Left renal cortex interstitium (tissue), 4 donors: ENCODE measurements at regions not wholly inside any gene's neighbourhood (a gene's known extent, or its start where the extent isn't known, plus 50 kb on each side); places are given as distances from the start of the nearest gene placed in this dataset.
"Not testable (repeated sequence)": the region's sequence is repeated elsewhere in the genome, so short reads cannot be mapped to it uniquely, and the experiment has no call there.

Experiments
- DNase-seq, 4 donors: peaks; one replicate each; pipeline ENCODE4 v3.0.0-alpha.2; 2013; ENCODE audit warnings: low read depth in 4 of 4, low spot score in 2 of 4, missing footprints in 1 of 4

DNA sequence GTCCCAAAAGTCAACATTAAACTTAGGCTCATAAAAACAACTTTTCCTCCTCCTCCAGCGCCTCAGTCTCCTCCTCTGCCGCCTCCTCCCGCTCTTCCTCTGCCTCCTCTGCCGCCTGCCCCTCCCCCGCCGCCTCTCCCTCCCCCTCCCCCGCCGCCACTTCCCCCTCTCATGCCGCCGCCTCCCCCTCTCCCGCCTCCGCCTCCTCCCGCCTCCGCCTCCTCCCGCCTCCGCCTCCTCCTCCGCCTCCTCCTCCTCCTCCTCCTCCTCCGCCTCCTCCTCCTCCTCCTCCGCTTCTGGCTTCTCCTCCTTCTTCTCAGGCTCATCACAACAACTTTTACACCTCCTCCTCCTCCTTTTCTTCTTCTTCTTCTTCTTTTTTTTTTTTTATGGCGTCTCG, 599.9 kb downstream of the TMEM182 start:
- no peak for DNase-seq

DNA sequence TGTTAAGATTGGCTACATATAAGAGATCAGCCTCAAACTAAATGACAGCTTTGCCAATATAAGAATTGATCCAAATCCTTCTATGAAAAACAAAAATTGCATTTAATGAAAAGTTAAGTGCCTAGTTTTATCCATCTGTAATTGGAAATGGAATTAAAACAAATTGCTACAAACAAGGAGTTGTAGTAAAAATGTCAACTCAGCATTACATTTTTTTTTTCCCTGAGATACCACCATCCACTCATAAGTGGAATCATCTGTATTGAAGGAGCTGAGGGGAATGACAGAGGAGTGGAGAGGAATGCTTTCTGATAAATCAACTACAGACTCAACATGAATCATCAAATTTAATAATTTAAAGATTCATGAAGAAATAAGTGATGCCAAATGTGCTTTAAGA, 601.8 kb downstream of the TMEM182 start:
- DNase-seq: no peak

DNA sequence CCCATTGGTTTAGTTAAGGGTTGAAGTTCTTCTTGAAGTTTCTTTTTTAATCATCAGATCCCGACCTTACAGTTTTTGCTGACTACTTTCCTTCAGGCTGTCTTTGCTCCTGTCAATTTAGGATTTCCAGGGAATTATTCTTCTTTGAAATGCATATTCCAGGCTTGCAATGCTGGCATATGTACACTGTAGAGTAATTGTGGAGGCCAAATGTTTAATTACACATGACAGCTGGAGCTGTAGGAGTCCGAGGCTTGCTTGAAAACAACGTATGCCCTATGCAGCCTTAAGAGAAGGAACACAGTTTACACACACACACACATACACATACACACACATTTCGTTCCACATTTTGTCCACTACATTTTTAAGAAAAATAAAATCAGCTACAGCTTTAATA, 602.3 kb downstream of the TMEM182 start:
- no peak for DNase-seq

DNA sequence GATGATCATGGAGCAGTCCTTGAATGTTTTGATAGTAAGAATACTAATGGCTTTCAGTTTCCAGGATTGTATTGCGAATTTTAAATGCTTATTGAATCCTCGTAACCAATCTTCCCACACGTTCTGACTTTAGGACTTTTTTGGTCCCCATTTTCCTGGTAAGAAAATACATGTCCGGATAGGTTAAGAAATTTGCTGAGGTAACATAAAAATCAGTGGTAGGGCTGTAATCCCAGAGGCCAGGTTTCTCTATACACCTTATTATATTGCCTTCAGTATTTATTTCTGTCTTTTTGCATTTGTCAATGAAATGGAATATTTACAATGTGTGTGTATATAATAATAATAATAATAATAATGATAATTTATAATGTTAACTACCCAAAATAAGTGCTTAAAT, 603.2 kb downstream of the TMEM182 start:
- no peak for DNase-seq

GRCh38 chr2:103367877-103368276, 606.0 kb downstream of the TMEM182 start:
- DNase-seq: no peak

DNA sequence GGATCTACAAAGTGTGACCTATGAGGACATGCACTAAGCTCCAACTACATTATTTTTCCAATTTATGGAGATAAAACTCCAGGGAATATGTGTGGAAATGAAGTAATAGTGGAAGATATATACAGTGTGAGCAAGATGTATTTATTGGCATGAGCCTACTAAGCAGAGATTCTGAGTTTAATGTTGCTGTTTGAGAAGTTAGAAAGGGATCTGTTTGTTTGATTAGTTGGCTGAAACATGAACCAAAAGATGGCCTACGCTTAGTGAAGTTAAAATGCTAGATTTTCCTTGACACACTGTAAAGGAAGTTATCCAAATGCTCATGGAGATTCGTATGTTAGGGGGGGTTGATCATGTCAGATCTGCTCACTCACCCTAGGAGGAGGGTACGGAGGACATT, 621.7 kb downstream of the TMEM182 start:
- DNase-seq: no peak

- no peak for DNase-seq
Measured at GRCh38 chr2:103386872-103387271, 625.0 kb downstream of the TMEM182 start.

- DNase-seq: no peak
Measured at GRCh38 chr2:103387888-103388287, 626.1 kb downstream of the TMEM182 start.

DNA sequence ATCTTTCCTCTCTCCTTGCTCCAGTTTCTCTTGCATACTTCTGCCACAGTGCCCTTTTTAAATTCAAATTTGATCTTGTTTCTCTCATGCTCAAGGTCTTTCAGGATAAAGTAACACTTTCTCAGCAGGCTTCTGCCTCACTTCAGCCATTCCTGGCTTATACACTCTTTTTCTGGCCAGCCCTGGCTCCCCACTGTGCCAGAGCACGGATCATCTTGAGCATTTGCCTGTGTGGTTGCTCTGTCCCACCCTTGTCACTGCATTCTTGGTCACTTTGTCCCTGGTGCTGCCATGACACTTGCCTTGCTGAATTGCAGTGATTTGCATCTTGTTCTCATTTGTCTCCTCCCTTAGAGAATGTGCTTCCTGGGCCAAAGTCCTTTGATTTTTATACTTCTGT, 634.3 kb downstream of the TMEM182 start:
- DNase-seq: no peak

- peak in 2 of 4 donors; percentile 11 to 41 for DNase-seq
Measured at GRCh38 chr2:103401621-103402020, 639.8 kb downstream of the TMEM182 start.

DNA sequence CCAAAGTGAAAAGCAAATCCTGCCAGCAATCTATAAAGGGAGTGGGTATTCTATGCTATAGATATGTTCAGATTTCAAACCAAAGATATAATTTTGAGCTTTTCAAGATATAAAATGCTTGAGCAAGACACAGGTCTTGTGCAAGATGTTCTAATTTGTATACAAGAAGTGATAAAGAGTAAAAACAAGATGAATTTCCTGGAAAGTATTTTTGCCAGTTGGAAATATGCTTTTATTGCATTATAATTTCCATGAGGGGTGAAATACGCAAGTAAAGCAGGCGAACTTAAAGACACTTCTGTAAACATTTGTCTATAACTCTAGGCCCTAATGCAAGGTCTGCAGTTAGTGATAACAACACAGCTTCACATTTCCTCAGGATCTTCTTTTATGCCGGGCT, 640.5 kb downstream of the TMEM182 start:
- DNase-seq: no peak

GRCh38 chr2:103402944-103403343, 641.1 kb downstream of the TMEM182 start:
- no peak for DNase-seq

DNA sequence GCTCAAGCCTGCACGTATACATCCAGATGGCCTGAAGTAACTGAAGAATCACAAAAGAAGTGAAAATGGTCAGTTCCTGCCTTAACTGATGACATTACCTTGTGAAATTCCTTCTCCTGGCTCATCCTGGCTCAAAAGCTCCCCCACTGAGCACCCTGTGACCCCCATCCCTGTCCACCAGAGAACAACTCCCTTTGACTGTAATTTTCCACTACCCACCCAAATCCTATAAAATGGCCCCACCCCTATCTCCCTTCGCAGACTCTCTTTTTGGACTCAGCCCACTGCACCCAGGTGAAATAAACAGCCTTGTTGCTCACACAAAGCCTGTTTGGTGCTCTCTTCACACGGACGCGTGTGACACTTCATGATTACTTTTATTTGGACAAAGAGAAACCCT, 641.6 kb downstream of the TMEM182 start:
- not testable (repeated sequence) for DNase-seq

GRCh38 chr2:103410221-103410620, 648.4 kb downstream of the TMEM182 start:
- DNase-seq: no peak

GRCh38 chr2:103419506-103419905, 657.7 kb downstream of the TMEM182 start:
- DNase-seq: no peak

DNA sequence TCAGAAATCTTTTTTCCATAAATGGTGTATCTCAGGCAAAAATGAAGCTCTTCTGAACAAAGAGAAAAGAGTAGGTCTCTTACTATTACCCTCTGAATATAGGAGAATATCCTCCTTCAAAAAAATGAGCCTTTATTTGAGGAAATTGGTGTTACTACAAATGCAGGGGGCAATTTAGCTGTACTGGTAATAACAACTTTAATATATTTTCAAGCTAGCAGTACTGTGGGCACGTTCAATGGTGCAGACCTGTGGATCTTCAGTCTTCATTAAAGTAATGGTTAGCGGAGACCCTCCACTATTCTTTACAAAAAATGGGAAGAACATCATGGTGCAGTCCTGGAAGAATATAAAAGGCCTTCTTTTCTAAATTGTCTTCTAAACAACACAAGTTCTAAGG, 661.3 kb downstream of the TMEM182 start:
- DNase-seq: no peak

GRCh38 chr2:103427567-103427966, 665.7 kb downstream of the TMEM182 start:
- DNase-seq: no peak

DNA sequence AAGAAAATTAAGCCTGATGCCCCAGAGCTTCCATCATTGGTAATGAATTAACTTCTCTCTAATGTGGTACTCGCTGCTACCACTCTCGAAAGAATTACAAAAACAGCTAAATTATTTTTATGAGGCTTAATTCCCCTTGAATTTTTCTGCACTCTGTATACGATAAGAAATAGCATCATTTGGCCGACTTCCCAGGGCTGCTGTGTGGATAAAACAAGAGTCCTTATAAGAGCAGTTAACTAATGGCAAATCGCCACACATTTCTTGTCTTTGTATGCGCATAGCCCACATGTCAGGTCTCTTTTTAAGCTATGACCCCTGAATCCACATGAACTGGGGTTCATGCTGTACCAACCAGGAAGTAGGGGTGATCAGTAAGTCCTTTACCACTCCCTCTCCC, 668.4 kb downstream of the TMEM182 start:
- no peak for DNase-seq

DNA sequence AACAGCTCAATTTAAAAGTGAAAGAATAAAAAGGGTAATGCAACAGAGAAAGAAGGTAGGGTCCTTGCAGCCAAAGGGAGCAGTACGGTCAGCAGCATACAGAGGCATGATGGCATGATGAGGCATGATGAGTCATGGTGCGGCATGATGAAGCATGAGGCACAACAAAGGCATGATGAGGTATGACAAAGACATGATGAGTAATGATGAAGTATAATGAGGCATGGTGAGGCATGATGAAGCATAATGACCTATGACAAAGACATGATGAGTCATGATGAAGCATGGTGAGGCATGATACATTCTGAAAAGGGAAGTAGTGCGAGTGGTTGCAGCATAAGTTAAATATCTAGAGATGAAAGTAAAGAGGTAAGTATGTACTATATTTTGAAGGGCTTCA, 673.2 kb downstream of the TMEM182 start:
- no peak for DNase-seq

- no peak for DNase-seq
Measured at GRCh38 chr2:103437161-103437560, 675.3 kb downstream of the TMEM182 start.

DNA sequence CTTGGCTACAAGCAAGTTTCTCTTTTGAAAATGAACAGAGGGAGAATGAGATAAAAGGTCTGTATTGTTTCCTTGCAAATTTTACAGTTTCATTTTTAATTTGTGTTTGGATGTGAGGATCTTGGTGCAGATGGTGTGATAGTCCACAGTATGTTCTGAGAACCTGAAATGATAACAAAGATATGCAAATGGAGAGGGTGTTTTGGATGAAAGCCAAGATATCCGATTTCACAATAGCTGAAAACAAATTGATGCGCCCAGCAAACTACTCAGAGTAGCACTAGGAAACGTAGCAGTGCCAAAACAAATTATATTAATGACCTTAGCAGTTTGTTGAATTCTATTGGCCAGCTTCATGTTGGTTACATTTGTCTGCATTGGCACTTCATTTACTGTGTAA, 683.5 kb downstream of the TMEM182 start:
- no peak for DNase-seq

DNA sequence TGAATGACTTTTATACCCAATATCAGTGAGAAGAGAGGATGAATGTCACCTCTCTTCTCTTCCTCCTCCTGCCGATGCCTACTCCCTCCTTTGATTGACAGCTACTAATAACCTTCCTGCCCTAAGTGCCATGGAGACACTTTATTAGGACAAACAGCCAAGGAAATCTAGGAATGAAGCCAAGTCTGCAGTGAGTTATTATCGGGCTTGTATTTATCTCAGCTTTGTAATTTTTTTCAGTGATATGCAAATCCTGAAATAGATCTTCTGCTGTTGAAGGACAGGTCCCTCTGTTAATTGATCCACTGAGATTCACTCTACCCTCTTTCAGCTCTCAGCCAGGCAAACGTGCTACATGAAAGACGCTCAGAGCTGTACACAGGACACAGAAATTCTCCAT, 686.7 kb downstream of the TMEM182 start:
- DNase-seq: no peak

GRCh38 chr2:103451283-103451682, 689.5 kb downstream of the TMEM182 start:
- no peak for DNase-seq

DNA sequence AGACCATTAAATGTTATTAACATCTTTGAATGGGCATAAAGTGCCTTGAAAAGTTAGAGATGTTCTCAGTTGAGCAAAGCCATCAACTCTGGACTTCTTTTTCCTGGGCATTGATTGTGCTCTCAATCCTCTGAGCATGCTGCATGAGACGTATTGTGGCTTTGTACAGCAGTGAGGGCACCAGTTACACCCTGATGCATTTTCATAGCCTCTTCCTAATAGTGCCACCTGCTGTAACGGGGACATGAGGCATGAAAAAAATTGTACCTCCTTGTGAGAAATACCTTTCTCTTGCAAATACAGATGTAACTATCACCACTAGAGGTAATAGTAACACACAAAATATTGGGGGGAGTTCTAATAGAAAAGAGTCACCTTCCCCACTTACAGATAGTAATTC, 697.5 kb downstream of the TMEM182 start:
- DNase-seq: no peak
